HepG2 (cell line): ENCODE measurements at regions not wholly inside any gene's neighbourhood (a gene's known extent, or its start where the extent isn't known, plus 50 kb on each side); places are given as distances from the start of the nearest gene placed in this dataset.

ENCODE experiments used
- ATM ChIP-seq: fragments of 450-650 bp; IDR thresholded peaks from 2 replicates; pipeline ENCODE4 v1.7.1; 2017; ENCODE audit warnings: mild to moderate bottlenecking, borderline replicate concordance
- EP300 ChIP-seq, 3 experiments: sonication (generic) in 1 of 3; formaldehyde crosslinking in 1 of 3; IDR thresholded peaks; 2 replicates each; pipeline versions ENCODE4 v1.5.1 to v1.6.1; 2011 to 2020; ENCODE audit warnings: low read depth in 2 of 3, low read length in 2 of 3, borderline replicate concordance in 1 of 3, improper control_type of control experiment in 1 of 3, mild to moderate bottlenecking in 1 of 3, missing genetic modification reagents in 1 of 3, moderate library complexity in 1 of 3
- KDM1A ChIP-seq: IDR thresholded peaks from 2 replicates; pipeline ENCODE4 v1.6.1; 2016; ENCODE audit warnings: missing compliant biosample characterization
- MAF1 ChIP-seq: sonication (generic); formaldehyde crosslinking; IDR thresholded peaks from 2 replicates; pipeline ENCODE4 v1.5.0; 2020; ENCODE audit warnings: missing genetic modification reagents, borderline replicate concordance
- MYC ChIP-seq: sonication (generic); formaldehyde crosslinking; IDR thresholded peaks from 2 replicates; pipeline ENCODE4 v1.9.0; 2021; ENCODE audit warnings: missing genetic modification reagents, borderline replicate concordance
- POLR2A ChIP-seq, 2 experiments: IDR thresholded peaks; 2 replicates each; pipeline ENCODE4 v1.6.1; 2011; ENCODE audit warnings: low read depth in 2 of 2, low read length in 2 of 2, mild to moderate bottlenecking in 1 of 2, moderate library complexity in 1 of 2; ENCODE audit not compliant: insufficient read depth in 1 of 2
- RARG ChIP-seq: sonication (generic); formaldehyde crosslinking; IDR thresholded peaks from 2 replicates; pipeline ENCODE4 v1.4.0; 2020; ENCODE audit warnings: low read depth, mild to moderate bottlenecking, missing genetic modification reagents
- ZNF460 ChIP-seq: sonication (generic); formaldehyde crosslinking; IDR thresholded peaks from 2 replicates; pipeline ENCODE4 v1.5.1; 2020; ENCODE audit warnings: missing genetic modification reagents, mild to moderate bottlenecking, borderline replicate concordance
- TF ChIP-seq, protein P1 (sequence below): IDR thresholded peaks from 2 replicates; pipeline ENCODE4 v1.6.1; 2016

DNA sequence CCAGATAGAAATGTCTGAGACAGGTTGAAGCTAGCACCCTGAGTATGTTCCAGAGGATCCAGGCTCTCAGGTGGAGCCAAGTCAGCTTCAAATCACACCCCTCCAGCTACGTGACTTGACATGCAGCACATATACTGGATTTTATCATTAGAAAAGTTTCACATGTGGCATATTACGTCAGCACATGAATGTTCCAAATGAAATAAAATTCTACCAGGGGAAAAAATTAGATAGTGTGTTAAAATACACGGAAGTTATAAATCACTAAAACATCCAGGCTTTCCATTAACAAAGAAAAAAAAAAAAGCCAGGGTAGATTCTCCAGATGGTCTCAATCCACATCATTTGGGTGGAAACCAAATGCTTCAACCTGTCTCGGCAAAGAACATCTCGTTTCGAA, 251.6 kb downstream of the MPDZ start:
- TF ChIP-seq KDM1A (CRISPR knock-in tag), result no peak
- no peak for TF ChIP-seq RARG (CRISPR knock-in tag)
- no peak for TF ChIP-seq ATM
- TF ChIP-seq MYC (CRISPR knock-in tag), result no peak
- no peak for TF ChIP-seq ZNF460
- no peak for TF ChIP-seq POLR2A (IDR thresholded peaks at IDR 0.05; ENCODE audit: insufficient read depth in 1 of 2, low read depth in 2 of 2, low read length in 2 of 2)
- no peak for TF ChIP-seq MAF1 (CRISPR knock-in tag)
- TF ChIP-seq, protein P1, sequence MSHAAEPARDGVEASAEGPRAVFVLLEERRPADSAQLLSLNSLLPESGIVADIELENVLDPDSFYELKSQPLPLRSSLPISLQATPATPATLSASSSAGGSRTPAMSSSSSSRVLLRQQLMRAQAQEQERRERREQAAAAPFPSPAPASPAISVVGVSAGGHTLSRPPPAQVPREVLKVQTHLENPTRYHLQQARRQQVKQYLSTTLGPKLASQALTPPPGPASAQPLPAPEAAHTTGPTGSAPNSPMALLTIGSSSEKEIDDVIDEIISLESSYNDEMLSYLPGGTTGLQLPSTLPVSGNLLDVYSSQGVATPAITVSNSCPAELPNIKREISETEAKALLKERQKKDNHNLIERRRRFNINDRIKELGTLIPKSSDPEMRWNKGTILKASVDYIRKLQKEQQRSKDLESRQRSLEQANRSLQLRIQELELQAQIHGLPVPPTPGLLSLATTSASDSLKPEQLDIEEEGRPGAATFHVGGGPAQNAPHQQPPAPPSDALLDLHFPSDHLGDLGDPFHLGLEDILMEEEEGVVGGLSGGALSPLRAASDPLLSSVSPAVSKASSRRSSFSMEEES, result no peak
- TF ChIP-seq EP300 (IDR thresholded peaks at IDR 0.05; ENCODE audit: low read depth in 2 of 2, low read length in 2 of 2), result no peak
- TF ChIP-seq EP300 (CRISPR knock-in tag; IDR thresholded peaks at IDR 0.05; ENCODE audit: borderline replicate concordance), result no peak
